BE2C (cell line): ENCODE measurements at regions not wholly inside any gene's neighbourhood (a gene's known extent, or its start where the extent isn't known, plus 50 kb on each side); places are given as distances from the start of the nearest gene placed in this dataset.

ENCODE experiments used
- DNase-seq: peaks from one replicate; pipeline ENCODE4 v3.0.0-alpha.2; 2020
- H3K27me3 ChIP-seq: fragments of 250-450 bp; sonication (Bioruptor Pico); 2 replicates; pipeline ENCODE4 v1.5.1; 2020; ENCODE audit warnings: mild to moderate bottlenecking
- H3K36me3 ChIP-seq: fragments of 250-450 bp; sonication (Bioruptor Pico); 2 replicates; pipeline ENCODE4 v1.5.1; 2020; ENCODE audit warnings: mild to moderate bottlenecking
- H3K4me1 ChIP-seq: fragments of 250-450 bp; sonication (Bioruptor Pico); 2 replicates; pipeline ENCODE4 v1.5.1; 2020
- H3K4me3 ChIP-seq: 2 replicates; pipeline ENCODE4 v1.5.1; 2011; ENCODE audit warnings: low read depth, low read length
- H3K9me3 ChIP-seq: fragments of 250-450 bp; sonication (Bioruptor Pico); 2 replicates; pipeline ENCODE4 v1.5.1; 2020
- CTCF ChIP-seq: IDR thresholded peaks from 2 replicates; pipeline ENCODE4 v1.5.1; 2012; ENCODE audit warnings: mild to moderate bottlenecking, low read depth, low read length

- DNase-seq, result no peak
- peaks cover 63% of the 10 kb centered on the region for H3K27me3 ChIP-seq
- no peak for TF ChIP-seq CTCF
These were observed 174.8 kb upstream of the COPS8 start for GRCh38 chr2:236910781-236911495.

GRCh38 chr2:236912326-236913120, 173.2 kb upstream of the COPS8 start:
- no peak for DNase-seq
- Histone ChIP-seq H3K4me1 (no peaks in the 10 kb centered on the region), H3K4me3 (no peak overlapping the region), H3K9me3 (no peaks in the 10 kb centered on the region), H3K36me3 (no peaks in the 10 kb centered on the region), H3K27me3 (peaks cover 58% of the 10 kb centered on the region)
- no peak for TF ChIP-seq CTCF

More at GRCh38 chr2:236910781-236911495, 174.8 kb upstream of the COPS8 start:
- Histone ChIP-seq H3K4me1 (no peaks in the 10 kb centered on the region), H3K36me3 (no peaks in the 10 kb centered on the region), H3K4me3 (no peak overlapping the region), H3K9me3 (no peaks in the 10 kb centered on the region)

- DNase-seq, result no peak
- no peaks in the 10 kb centered on the region for H3K36me3 ChIP-seq
- no peak for TF ChIP-seq CTCF
- H3K9me3 ChIP-seq, result no peaks in the 10 kb centered on the region
- no peaks in the 10 kb centered on the region for H3K4me1 ChIP-seq
- no peak overlapping the region for H3K4me3 ChIP-seq
- H3K27me3 ChIP-seq, result peaks cover 64% of the 10 kb centered on the region
These were observed 170.5 kb upstream of the COPS8 start for GRCh38 chr2:236915186-236915585.

GRCh38 chr2:236915726-236916125, 170.0 kb upstream of the COPS8 start:
- TF ChIP-seq CTCF, result no peak
- Histone ChIP-seq H3K36me3 (no peaks in the 10 kb centered on the region), H3K4me3 (no peak overlapping the region), H3K27me3 (peaks cover 68% of the 10 kb centered on the region), H3K9me3 (no peaks in the 10 kb centered on the region), H3K4me1 (no peaks in the 10 kb centered on the region)
- DNase-seq, result no peak

GRCh38 chr2:236916181-236916580, 169.5 kb upstream of the COPS8 start:
- TF ChIP-seq CTCF, result no peak
- H3K4me3 ChIP-seq, result no peak overlapping the region
- H3K36me3 ChIP-seq, result no peaks in the 10 kb centered on the region
- H3K9me3 ChIP-seq, result no peaks in the 10 kb centered on the region
- no peak for DNase-seq
- no peaks in the 10 kb centered on the region for H3K4me1 ChIP-seq
- peaks cover 66% of the 10 kb centered on the region for H3K27me3 ChIP-seq

- Histone ChIP-seq H3K4me3 (no peak overlapping the region), H3K36me3 (no peaks in the 10 kb centered on the region), H3K4me1 (no peaks in the 10 kb centered on the region), H3K9me3 (no peaks in the 10 kb centered on the region), H3K27me3 (peaks cover 61% of the 10 kb centered on the region)
- DNase-seq, result no peak
- TF ChIP-seq CTCF, result no peak
These were observed 169.0 kb upstream of the COPS8 start for GRCh38 chr2:236916651-236917050.
